ENCODE measurements at regions not wholly inside any gene's neighbourhood (a gene's known extent, or its start where the extent isn't known, plus 50 kb on each side); places are given as distances from the start of the nearest gene placed in this dataset.
A peak's percentile ranks its signal among the peaks of the same experiment; 100 is the strongest.

DNA sequence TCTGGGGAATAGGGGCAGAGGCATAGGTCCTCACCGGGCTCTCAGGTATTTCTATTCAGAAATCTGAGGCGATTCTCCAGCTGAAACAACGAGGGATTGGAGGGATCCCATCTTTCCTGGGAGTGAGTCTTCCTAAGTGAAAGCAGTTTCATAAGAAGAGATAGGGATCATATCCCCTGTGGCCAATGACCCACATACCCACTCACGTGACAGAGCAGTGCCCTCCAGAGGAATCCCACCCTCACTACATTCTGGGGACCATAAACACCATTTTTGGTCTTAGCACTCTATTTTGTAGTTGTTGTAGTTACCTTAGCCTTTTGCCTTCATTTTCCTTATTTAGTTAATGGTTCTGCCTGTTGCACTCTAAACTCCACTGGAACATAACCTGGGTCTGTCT, 121.1 kb downstream of the GPR63 start:
- no peaks in the 10 kb centered on the region for H3K79me2 ChIP-seq (ENCODE audit: control insufficient read depth in 1 of 2, insufficient read depth in 2 of 2, low read length in 2 of 2)
- H2BK5ac ChIP-seq (ENCODE audit: low read depth, low read length), result no peak overlapping the region
- H2BK15ac ChIP-seq (ENCODE audit: low read length), result no peak overlapping the region
- no peaks in the 10 kb centered on the region for H3K4me1 ChIP-seq (replicated peaks in 1 of 4; ENCODE audit: control insufficient read depth in 3 of 4, insufficient read depth in 4 of 4, low read length in 3 of 4)
- H4K20me1 ChIP-seq (replicated peaks in 1 of 2; ENCODE audit: control insufficient read depth in 1 of 2, insufficient read depth in 2 of 2, low read length in 2 of 2), result no peaks in the 10 kb centered on the region
- H3K9me3 ChIP-seq (ENCODE audit: insufficient read depth in 2 of 2, low read depth in 1 of 2, low read length in 1 of 2), result no peaks in the 10 kb centered on the region
- no peak overlapping the region for H4K5ac ChIP-seq (ENCODE audit: insufficient read length, low read depth, low read length)
- H2BK120ac ChIP-seq (replicated peaks; ENCODE audit: low read depth, low read length), result no peak overlapping the region
- no peaks in the 10 kb centered on the region for H3K23me2 ChIP-seq (ENCODE audit: low read depth, low read length)
- no peak overlapping the region for H4K8ac ChIP-seq (ENCODE audit: extremely low read depth, insufficient read depth, low read length)
- H3K9ac ChIP-seq (replicated peaks in 1 of 4; ENCODE audit: extremely low read depth in 1 of 4, low read depth in 3 of 4, low read length in 3 of 4), result no peak overlapping the region
- FAIRE-seq, result no peak
- H3K23ac ChIP-seq (ENCODE audit: insufficient read length), result no peak overlapping the region
- no peak overlapping the region for H2AK5ac ChIP-seq (ENCODE audit: low read depth, low read length)
- no peak overlapping the region for H2BK20ac ChIP-seq (ENCODE audit: low read length)
- no peak overlapping the region for H3K18ac ChIP-seq (ENCODE audit: extremely low read depth, low read length)
- ChIA-PET CTCF (ENCODE audit: partially characterized antibody) (interaction anchor here (0.7 to 2.2 kb wide), 13 partner anchors 8 to 643 kb away, joined by 3 to 7 read pairs (median 3); no protein-coding TSS in a partner anchor), POLR2A (ENCODE audit: partially characterized antibody) (no interaction called here)
- H3K56ac ChIP-seq (replicated peaks; ENCODE audit: insufficient read length, low read depth, low read length), result no peak overlapping the region
- H2BK12ac ChIP-seq (ENCODE audit: low read depth, low read length), result no peak overlapping the region
- H3K27me3 ChIP-seq (replicated peaks in 1 of 4; ENCODE audit: control insufficient read depth in 3 of 4, extremely low read depth in 1 of 4, insufficient read depth in 3 of 4, low read length in 3 of 4), result no peaks in the 10 kb centered on the region
- no peak overlapping the region for H4K91ac ChIP-seq (replicated peaks; ENCODE audit: insufficient read length, low read length)
- no peaks in the 10 kb centered on the region for H3K36me3 ChIP-seq (ENCODE audit: control insufficient read depth in 2 of 4, insufficient read depth in 4 of 4, low read length in 3 of 4)
- no peak for DNase-seq (ENCODE audit: low read depth in 1 of 2, low spot score in 2 of 2)
- peak overlapping the region; percentile 78 for H2AFZ ChIP-seq (ENCODE audit: low read length)
- no peak overlapping the region for H3K4ac ChIP-seq (replicated peaks; ENCODE audit: insufficient read length, low read depth, low read length)
- WGBS, 2 experiments (ENCODE audit: extremely low coverage in 1 of 2, insufficient coverage in 1 of 2, insufficient read length in 1 of 2, insufficient replicate concordance in 2 of 2, low coverage in 1 of 2, low lambda C conversion rate in 2 of 2, missing lambda C conversion rate in 1 of 2), result 73% methylated on average over 4 of the region's 4 CpGs; no CpG with 5 or more reads in 1 of the 2 experiments
- no peak overlapping the region for H3K14ac ChIP-seq (ENCODE audit: insufficient read length)
- no peak overlapping the region for H3K4me2 ChIP-seq (ENCODE audit: insufficient read depth in 1 of 2, low read depth in 2 of 2, low read length in 2 of 2)
- no peak overlapping the region for H3K27ac ChIP-seq (ENCODE audit: low read depth, low read length)
- H3K4me3 ChIP-seq (ENCODE audit: extremely low read depth in 1 of 4, insufficient read depth in 2 of 4, low read depth in 3 of 4, low read length in 4 of 4), result no peak overlapping the region
- H3K79me1 ChIP-seq (ENCODE audit: low read depth, low read length), result no peaks in the 10 kb centered on the region
- no peak for TF ChIP-seq SP1 (IDR thresholded peaks at IDR 0.05; ENCODE audit: low read depth, low read length)
- no peak for TF ChIP-seq KDM5A (IDR thresholded peaks at IDR 0.05; ENCODE audit: low read length)
- TF ChIP-seq FOSL1 (IDR thresholded peaks at IDR 0.05; ENCODE audit: insufficient read depth, low read depth, low read length), result no peak
- TF ChIP-seq SP4 (IDR thresholded peaks at IDR 0.05; ENCODE audit: low read length), result no peak
- peak; percentile 40 to 63 (median 44); a peak in 3 of 4 replicates for TF ChIP-seq CTCF (IDR thresholded peaks at IDR 0.05; ENCODE audit: control extremely low read depth in 1 of 3, insufficient read depth in 1 of 3, low read depth in 1 of 3, low read length in 3 of 3)
- no peak for TF ChIP-seq MAFK (IDR thresholded peaks at IDR 0.05; ENCODE audit: low read depth, low read length)
- TF ChIP-seq BCL11A (IDR thresholded peaks at IDR 0.05; ENCODE audit: low read depth in 2 of 2, low read length in 2 of 2), result no peak
- TF ChIP-seq CREB1 (IDR thresholded peaks at IDR 0.05), result no peak
- TF ChIP-seq SP2 (IDR thresholded peaks at IDR 0.05; ENCODE audit: low read length), result no peak
- TF ChIP-seq CEBPB (IDR thresholded peaks at IDR 0.05; ENCODE audit: low read depth, low read length), result no peak
- no peak for TF ChIP-seq RFX5 (IDR thresholded peaks at IDR 0.05; ENCODE audit: borderline replicate concordance, low read depth, low read length)
- TF ChIP-seq TBP (IDR thresholded peaks at IDR 0.05; ENCODE audit: low read depth, low read length), result no peak
- no peak for TF ChIP-seq POLR2AphosphoS5 (IDR thresholded peaks at IDR 0.05; ENCODE audit: low read depth, low read length)
